CD4-positive, alpha-beta T cell (primary cell): ENCODE measurements at regions not wholly inside any gene's neighbourhood (a gene's known extent, or its start where the extent isn't known, plus 50 kb on each side); places are given as distances from the start of the nearest gene placed in this dataset.

ENCODE experiments used
- ATAC-seq: fragments of 200-7000 bp; cut with Tn5 transposase; one replicate; pipeline ENCODE4 v1.10.0; 2022; ENCODE audit warnings: mild to moderate bottlenecking; ENCODE audit not compliant: poor library complexity
- CTCF ChIA-PET: fragments of 350-600 bp; sonication (Branson Sonifier 250); formaldehyde crosslinking; loops from one replicate; lab custom pipeline; 2021; ENCODE audit warnings: antibody characterized with exemption, inconsistent platforms; lab: Charles Lee
- POLR2A ChIA-PET: fragments of 350-600 bp; sonication (Branson Sonifier 250); formaldehyde crosslinking; loops from one replicate; lab custom pipeline; 2021; ENCODE audit warnings: antibody characterized with exemption, inconsistent platforms; lab: Charles Lee
- DNase-seq, 14 experiments: peaks; one replicate each; pipeline ENCODE4 v3.0.0-alpha.2; 2013 to 2020; ENCODE audit warnings: mixed read lengths in 2 of 14
- H3K27ac ChIP-seq, 2 donors: one replicate each; pipeline versions ENCODE4 v1.5.1 to v1.7.0; 2013; ENCODE audit warnings: low read length in 2 of 2, low read depth in 1 of 2, mild to moderate bottlenecking in 1 of 2
- H3K27me3 ChIP-seq, 2 experiments: 1 replicate in 1 of 2; 2 replicates in 1 of 2; pipeline versions ENCODE4 v1.6.1 to v1.7.0; 2013; ENCODE audit warnings: low read length in 2 of 2, control low read depth in 1 of 2, mild to moderate bottlenecking in 1 of 2, moderate library complexity in 1 of 2; ENCODE audit not compliant: insufficient read depth in 2 of 2, control insufficient read depth in 1 of 2
- H3K36me3 ChIP-seq: one replicate; pipeline ENCODE4 v1.6.1; 2013; ENCODE audit warnings: low read length, control low read depth; ENCODE audit not compliant: insufficient read depth
- H3K4me1 ChIP-seq: one replicate; pipeline ENCODE4 v1.6.1; 2013; ENCODE audit warnings: low read length, control low read depth; ENCODE audit not compliant: insufficient read depth
- H3K4me3 ChIP-seq: one replicate; pipeline ENCODE4 v1.5.1; 2013; ENCODE audit warnings: mild to moderate bottlenecking, low read length, moderate library complexity
- H3K9me3 ChIP-seq, 2 experiments: 1 replicate in 1 of 2; 2 replicates in 1 of 2; pipeline versions ENCODE4 v1.6.1 to v1.7.0; 2013; ENCODE audit warnings: low read length in 2 of 2, mild to moderate bottlenecking in 2 of 2, control low read depth in 1 of 2, moderate library complexity in 1 of 2; ENCODE audit not compliant: control insufficient read depth in 1 of 2, insufficient read depth in 1 of 2
- H3K27ac Mint-ChIP-seq: one replicate; pipeline ENCODE4 v1.8.0; 2020; ENCODE audit warnings: mixed read lengths
- H3K27me3 Mint-ChIP-seq: one replicate; pipeline ENCODE4 v1.8.0; 2021; ENCODE audit warnings: mixed read lengths
- H3K36me3 Mint-ChIP-seq: one replicate; pipeline ENCODE4 v1.8.0; 2021; ENCODE audit warnings: low read depth, mixed read lengths
- H3K4me1 Mint-ChIP-seq: one replicate; pipeline ENCODE4 v1.8.0; 2021; ENCODE audit warnings: low read depth, mixed read lengths
- H3K4me3 Mint-ChIP-seq: one replicate; pipeline ENCODE4 v1.8.0; 2020; ENCODE audit warnings: mild to moderate bottlenecking, mixed read lengths
- H3K9me3 Mint-ChIP-seq: one replicate; pipeline ENCODE4 v1.8.0; 2020; ENCODE audit warnings: mixed read lengths
- CTCF ChIP-seq: fragments of 200-600 bp; IDR thresholded peaks from one replicate; pipeline ENCODE4 v1.8.0; 2022; ENCODE audit warnings: antibody characterized with exemption, mild to moderate bottlenecking
- intact Hi-C, 2 experiments: fragments of 100-400 bp; cut with DNase I in 1 of 2; cut with micrococcal nuclease in 1 of 2; formaldehyde crosslinking; loops; one replicate each; pipeline versions ENCODE4 v1.15.1 to v1.9.0; 2023 to 2025; cut with DNase I, micrococcal nuclease

GRCh38 chr2:41496908-41497307 lies 550.9 kb upstream of the PKDCC start:
- intact Hi-C loops = no loop called here
- TF ChIP-seq CTCF = no peak
- Histone ChIP-seq H3K4me3 (no peak overlapping the region), H3K4me1 (no peaks in the 10 kb centered on the region), H3K27ac (no peak overlapping the region), H3K9me3 (peaks cover 15 to 40% of the 10 kb centered on the region in 2 experiments), H3K36me3 (no peaks in the 10 kb centered on the region), H3K27me3 (no peaks in the 10 kb centered on the region)
- Mint-ChIP-seq H3K27ac (no peak overlapping the region), H3K36me3 (peaks cover 5% of the 10 kb centered on the region), H3K27me3 (no peaks in the 10 kb centered on the region), H3K4me3 (no peak overlapping the region), H3K9me3 (peaks cover 25% of the 10 kb centered on the region), H3K4me1 (no peaks in the 10 kb centered on the region)
- CTCF ChIA-PET = no interaction called here
- no peak for DNase-seq
- ATAC-seq = no peak
- POLR2A ChIA-PET = no interaction called here

DNA sequence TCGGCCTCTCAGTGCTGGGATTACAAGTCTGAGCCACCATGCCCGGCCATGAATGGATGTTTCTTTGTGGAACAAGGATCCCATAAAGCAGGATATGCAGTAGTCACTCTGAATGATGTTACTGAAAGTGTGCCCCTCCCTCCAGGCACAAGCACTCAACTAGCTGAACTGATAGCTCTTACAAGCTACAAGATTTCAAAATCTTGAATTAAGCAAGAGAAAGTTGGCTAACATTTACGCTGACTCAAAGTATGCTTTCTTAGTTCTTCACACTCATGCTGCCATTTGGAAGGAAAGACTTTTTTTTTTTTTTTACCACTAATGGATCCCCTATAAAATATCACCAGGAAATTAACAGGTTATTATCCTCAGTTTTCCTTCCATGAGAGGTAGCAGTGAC lies 549.0 kb upstream of the PKDCC start:
- H3K4me3 ChIP-seq = no peak overlapping the region
- H3K27ac ChIP-seq = no peak overlapping the region
- TF ChIP-seq CTCF = no peak
- no peak for ATAC-seq
- peaks cover 24% of the 10 kb centered on the region for H3K9me3 Mint-ChIP-seq
- H3K27me3 Mint-ChIP-seq = no peaks in the 10 kb centered on the region
- H3K27me3 ChIP-seq = no peaks in the 10 kb centered on the region
- H3K27ac Mint-ChIP-seq = no peak overlapping the region
- H3K4me3 Mint-ChIP-seq = no peak overlapping the region
- peaks cover 5% of the 10 kb centered on the region for H3K36me3 Mint-ChIP-seq
- peaks cover 17 to 35% of the 10 kb centered on the region in 2 experiments for H3K9me3 ChIP-seq
- DNase-seq = no peak
- CTCF ChIA-PET = no interaction called here
- H3K36me3 ChIP-seq = no peaks in the 10 kb centered on the region
- H3K4me1 Mint-ChIP-seq = no peaks in the 10 kb centered on the region
- POLR2A ChIA-PET = no interaction called here
- no peaks in the 10 kb centered on the region for H3K4me1 ChIP-seq
- intact Hi-C loops = no loop called here

- Histone ChIP-seq H3K27ac (no peak overlapping the region), H3K27me3 (no peaks in the 10 kb centered on the region), H3K36me3 (no peaks in the 10 kb centered on the region), H3K9me3 (peaks cover 7 to 13% of the 10 kb centered on the region in 2 experiments), H3K4me3 (no peak overlapping the region), H3K4me1 (no peaks in the 10 kb centered on the region)
- H3K9me3 Mint-ChIP-seq = peaks cover 14% of the 10 kb centered on the region
- intact Hi-C loops = no loop called here
- no peaks in the 10 kb centered on the region for H3K4me1 Mint-ChIP-seq
- POLR2A ChIA-PET = no interaction called here
- peaks cover under 1% of the 10 kb centered on the region for H3K36me3 Mint-ChIP-seq
- no peaks in the 10 kb centered on the region for H3K27me3 Mint-ChIP-seq
- TF ChIP-seq CTCF = no peak
- CTCF ChIA-PET = no interaction called here
- H3K4me3 Mint-ChIP-seq = no peak overlapping the region
- DNase-seq (no peak), ATAC-seq (no peak)
- H3K27ac Mint-ChIP-seq = no peak overlapping the region
Observed at GRCh38 chr2:41500895-41501294, 546.9 kb upstream of the PKDCC start.
